NCI-H1417 (cell line): ENCODE measurements at regions not wholly inside any gene's neighbourhood (a gene's known extent, or its start where the extent isn't known, plus 50 kb on each side); places are given as distances from the start of the nearest gene placed in this dataset.
A peak's percentile ranks its signal among the peaks of the same experiment; 100 is the strongest.
"Not testable (repeated sequence)": the region's sequence is repeated elsewhere in the genome, so short reads cannot be mapped to it uniquely, and the experiment has no call there.

Source experiments
- DNase-seq, 3 experiments: peaks; one replicate each; lab custom pipeline; 2025; lab: John Stamatoyannopoulos, UW

- no peak for DNase-seq
Measured at GRCh38 chr13:65159803-65160202, 2070.3 kb downstream of the PCDH9 start.

GRCh38 chr13:65155861-65156260 is 2074.3 kb downstream of the PCDH9 start:
- no peak for DNase-seq

GRCh38 chr13:65154661-65155447 is 2075.3 kb downstream of the PCDH9 start:
- DNase-seq, result no peak

DNA sequence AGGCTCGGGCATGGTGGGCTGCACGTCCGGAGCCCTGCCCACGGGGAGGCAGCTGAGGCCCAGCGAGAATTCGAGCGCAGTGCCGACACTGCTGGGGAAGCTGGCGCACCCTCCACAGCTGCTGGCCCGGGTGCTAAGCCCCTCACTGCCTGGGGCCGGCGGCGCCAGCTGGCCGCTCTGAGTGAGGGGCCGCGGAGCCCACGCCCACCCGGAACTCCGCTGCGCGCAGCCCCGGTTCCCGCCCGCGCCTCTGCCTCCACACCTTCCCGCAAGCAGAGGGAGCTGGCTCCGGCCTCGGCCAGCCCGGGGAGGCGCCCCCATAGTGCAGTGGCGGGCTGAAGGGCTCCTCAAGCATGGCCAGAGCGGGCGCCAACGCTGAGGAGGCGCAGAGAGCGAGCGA is 2080.4 kb downstream of the PCDH9 start:
- DNase-seq, result no peak

GRCh38 chr13:65143920-65144319 is 2086.2 kb downstream of the PCDH9 start:
- no peak for DNase-seq

- no peak for DNase-seq
Measured at GRCh38 chr13:65133094-65133493, 2097.0 kb downstream of the PCDH9 start.

- DNase-seq, result no peak
Measured at GRCh38 chr13:65125236-65125635, 2104.9 kb downstream of the PCDH9 start.

GRCh38 chr13:65112531-65112941 is 2117.6 kb downstream of the PCDH9 start:
- DNase-seq, result no peak

GRCh38 chr13:65112123-65112522 is 2118.0 kb downstream of the PCDH9 start:
- no peak for DNase-seq

DNA sequence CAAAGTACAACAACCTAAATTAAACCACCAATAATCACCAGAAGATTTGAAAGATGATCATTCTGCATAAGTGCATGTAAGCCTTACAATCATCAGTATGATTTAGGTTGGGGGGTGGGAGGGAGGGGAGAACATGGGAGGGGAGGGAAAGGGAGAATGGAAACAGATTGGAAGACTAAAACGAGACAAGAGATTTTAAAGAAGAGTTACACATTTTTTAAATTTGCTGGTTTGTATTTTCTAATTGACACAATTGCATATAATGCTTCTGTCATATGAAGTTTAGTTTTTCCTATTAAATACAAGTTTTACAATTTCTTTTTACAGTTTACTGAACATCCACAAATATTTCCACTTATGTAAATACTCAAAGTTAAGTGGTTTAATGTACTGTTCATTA is 2118.9 kb downstream of the PCDH9 start:
- DNase-seq, result no peak

GRCh38 chr13:65104436-65104835 is 2125.7 kb downstream of the PCDH9 start:
- DNase-seq, result not testable (repeated sequence)

GRCh38 chr13:65103351-65103750 is 2126.8 kb downstream of the PCDH9 start:
- DNase-seq, result no peak

- DNase-seq, result no peak
Measured at GRCh38 chr13:65095161-65096082, 2134.7 kb downstream of the PCDH9 start.

DNA sequence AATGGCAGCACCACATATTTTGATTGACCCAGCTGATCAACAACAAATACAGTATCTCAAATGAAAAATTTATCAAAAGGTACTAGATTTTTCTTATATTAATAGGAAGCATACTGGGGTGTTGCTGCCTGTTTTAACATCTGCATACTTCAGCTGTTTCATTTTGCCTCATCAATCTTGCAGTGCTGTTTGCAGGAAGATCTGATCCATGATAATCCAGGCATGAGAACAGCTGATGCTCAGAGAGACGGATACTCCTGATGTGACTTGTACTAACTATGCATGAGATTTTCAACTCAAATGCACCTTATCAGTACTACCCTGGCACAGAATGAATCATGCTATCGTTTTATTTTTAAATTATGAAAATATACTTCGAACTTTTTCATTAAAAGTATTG is 2136.8 kb downstream of the PCDH9 start:
- no peak for DNase-seq

GRCh38 chr13:65091031-65091430 is 2139.1 kb downstream of the PCDH9 start:
- DNase-seq, result no peak

DNA sequence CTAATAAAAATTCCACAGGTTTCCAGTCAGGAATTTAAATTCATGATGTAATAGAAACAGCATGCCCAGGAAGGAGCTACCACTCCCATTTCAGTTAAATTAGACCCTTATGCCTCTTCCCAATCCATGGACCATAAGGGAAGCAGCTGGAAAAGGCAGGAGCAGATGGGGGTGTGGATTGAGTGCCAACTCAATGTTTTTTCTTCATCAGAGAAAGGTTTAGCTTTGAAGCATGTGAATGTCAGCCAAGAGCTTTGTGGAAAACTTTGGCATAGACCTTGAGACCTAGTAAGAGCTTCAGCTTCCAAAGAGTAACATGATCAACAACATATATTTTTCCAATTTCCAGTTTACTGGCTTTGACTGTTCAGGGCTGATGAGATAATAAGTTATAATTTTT is 2139.9 kb downstream of the PCDH9 start:
- no peak for DNase-seq

DNA sequence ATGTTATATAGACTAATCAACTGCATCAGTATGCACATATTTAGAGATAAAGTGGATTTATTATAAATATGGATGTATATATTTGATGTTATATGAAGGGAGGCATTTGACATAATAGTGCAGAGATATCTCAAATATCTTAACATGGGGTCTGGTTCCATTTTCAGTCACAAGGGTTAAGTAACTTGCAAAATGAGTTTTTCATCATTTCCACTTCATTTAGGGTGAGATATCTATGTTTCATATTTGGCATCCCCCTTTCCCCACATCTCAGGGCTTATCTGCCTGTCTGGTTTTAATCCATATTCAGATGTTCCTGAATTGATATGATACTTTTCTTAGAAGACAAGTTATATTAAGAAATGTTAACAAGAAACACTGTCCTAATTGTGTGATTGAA is 2141.2 kb downstream of the PCDH9 start:
- no peak for DNase-seq

DNA sequence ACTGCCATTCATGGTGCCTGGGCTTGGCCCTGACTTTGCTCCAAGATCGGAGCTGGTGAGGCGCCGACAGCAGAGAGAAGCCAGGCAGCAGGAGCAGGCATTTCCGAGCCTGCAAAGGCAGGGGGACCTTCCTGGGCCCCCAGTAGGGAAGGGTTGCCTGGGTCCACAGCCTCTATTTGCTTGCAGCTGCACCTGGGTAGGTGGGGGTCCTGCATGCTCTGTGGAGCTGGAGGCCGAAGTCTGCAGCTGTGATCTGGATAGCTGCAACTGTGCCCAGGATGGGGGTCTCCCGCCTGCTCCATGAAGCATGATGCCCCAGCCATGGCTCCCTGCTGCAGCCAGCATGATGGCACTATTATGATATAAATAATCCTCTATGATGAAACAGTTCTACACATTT is 2144.2 kb downstream of the PCDH9 start:
- DNase-seq, result no peak

- DNase-seq, result no peak
Measured at GRCh38 chr13:65074248-65074647, 2155.9 kb downstream of the PCDH9 start.

GRCh38 chr13:65064967-65065366 is 2165.2 kb downstream of the PCDH9 start:
- peak in 1 of 3 experiments; percentile 47 for DNase-seq

DNA sequence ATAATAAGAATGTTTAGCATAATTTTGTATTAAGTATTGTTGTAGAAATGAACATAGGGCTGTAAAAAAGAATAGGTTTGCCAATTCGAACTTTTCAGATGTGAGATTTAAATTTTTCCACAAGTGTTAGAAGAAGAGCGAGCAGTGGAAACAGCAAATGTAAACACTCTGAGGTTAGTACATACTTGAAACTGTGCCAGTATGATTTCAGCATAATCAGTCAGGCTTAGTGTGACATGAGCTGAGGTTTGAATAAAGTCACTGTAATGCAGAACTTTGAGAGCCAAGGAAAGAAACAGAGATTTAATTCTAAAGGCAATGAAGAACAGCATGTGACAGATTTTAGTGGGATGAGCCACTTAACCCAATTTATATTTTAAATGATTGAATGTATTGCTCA is 2166.4 kb downstream of the PCDH9 start:
- no peak for DNase-seq

GRCh38 chr13:65057986-65058385 is 2172.2 kb downstream of the PCDH9 start:
- DNase-seq, result no peak

- no peak for DNase-seq
Measured at GRCh38 chr13:65054277-65054676, 2175.9 kb downstream of the PCDH9 start.
